Stimulated activated CD4-positive, alpha-beta T cell treated with anti-CD3 and anti-CD28 coated beads, Interleukin-4, amount 100 ng/mL, for 4 hours (primary cell): ENCODE measurements at regions not wholly inside any gene's neighbourhood (a gene's known extent, or its start where the extent isn't known, plus 50 kb on each side); places are given as distances from the start of the nearest gene placed in this dataset.
"Not testable (repeated sequence)": the region's sequence is repeated elsewhere in the genome, so short reads cannot be mapped to it uniquely, and the experiment has no call there.

ENCODE experiments used
- DNase-seq, 2 experiments: peaks; one replicate each; pipeline ENCODE4 v3.0.0-alpha.2; 2020

- DNase-seq, result no peak
Observed at GRCh38 chr11:134862587-134863195, 450.6 kb upstream of the B3GAT1 start.

- no peak for DNase-seq
Observed at GRCh38 chr11:134862105-134862502, 450.1 kb upstream of the B3GAT1 start.

GRCh38 chr11:134861490-134862104 is 449.6 kb upstream of the B3GAT1 start:
- no peak for DNase-seq

- no peak for DNase-seq
Observed at GRCh38 chr11:134858783-134859480, 446.9 kb upstream of the B3GAT1 start.

- no peak for DNase-seq
Observed at GRCh38 chr11:134857035-134857434, 445.0 kb upstream of the B3GAT1 start.

DNA sequence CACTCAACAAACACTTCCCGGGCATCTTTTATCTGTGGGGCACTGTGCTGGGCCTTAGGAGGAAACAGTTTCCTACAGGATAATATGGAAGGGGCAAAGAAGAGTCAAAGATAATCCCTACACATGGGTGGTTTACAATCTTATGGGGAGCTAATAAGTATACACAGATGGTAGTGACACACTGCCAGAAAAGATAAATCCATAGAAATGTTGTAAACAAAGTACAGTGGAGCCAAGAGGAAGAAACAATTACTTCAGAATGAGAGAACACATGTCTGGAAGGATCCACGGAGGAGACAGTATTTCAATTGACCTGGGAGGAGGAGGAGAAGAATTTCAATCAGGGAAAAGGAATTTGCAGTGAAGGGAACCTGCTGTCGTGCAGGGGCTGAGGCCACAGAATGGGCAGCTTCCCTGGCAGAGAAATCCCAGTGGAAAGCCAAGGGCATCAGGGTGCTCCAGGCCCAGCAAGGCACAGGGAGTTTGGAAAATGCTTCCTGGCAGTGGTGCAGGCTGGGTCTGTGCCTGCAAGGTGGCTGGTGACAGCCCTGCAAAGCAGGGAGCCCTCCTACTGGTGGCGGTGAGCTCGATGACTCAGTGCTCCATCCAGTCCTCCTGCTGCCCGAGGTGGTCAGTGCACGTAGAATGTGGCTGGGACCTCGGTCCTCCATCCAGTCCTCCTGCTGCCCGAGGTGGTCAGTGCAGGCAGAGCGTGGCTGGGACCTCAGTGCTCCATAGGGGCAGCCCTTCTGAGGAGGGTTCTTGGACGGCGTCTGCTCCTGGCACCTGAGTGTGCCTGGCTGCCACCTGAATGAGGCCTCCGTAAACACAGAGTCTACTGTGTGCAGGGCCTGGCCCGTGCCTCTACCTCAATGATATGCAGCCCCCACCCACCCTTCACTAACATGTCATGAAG is 444.3 kb upstream of the B3GAT1 start:
- DNase-seq, result no peak

DNA sequence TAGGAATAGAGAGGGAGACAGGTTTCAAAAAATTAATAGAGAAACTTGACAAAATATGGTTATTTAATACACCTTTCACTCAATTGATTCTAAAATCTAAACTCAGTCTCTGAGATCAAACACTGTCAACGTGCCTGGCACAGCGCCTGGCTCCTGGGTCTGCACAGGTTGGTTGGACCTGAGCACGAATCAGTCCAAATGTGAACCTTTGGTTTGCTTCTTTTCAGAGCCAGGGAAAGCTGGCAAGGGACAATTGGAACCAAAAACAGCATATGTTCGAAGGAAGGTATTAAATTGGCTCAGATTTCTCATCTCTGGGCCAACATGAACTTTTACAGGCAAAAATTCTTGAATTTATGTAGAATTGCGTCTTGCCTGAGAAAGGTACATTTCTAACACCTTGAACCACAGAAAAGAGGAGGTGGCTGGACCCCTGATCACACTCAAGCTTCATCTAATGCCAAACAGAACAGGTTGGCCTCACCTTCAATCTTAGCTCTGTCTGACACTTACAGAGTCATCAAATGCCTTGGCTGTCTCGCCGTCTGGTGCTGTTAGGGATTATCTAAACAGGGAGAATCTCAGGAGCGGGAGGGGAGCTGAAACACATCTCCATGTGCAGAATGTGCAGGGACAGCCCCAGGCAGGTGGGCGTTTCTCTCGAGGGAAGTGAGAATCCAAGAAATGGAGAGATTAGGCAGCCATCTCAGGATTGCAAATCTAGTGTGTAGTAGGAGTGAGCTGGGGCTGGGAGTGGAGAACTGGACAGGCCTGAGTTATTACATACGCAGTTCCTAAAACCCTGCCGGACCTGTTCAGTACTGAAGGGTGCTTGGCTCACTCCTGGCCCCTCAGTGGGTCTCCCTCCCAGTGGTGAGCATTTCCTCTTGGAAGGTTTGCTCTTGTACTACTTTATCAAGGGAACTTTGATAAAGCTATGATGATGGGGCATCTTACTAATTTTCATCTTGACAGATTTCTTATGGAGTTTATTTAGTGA is 442.2 kb upstream of the B3GAT1 start:
- DNase-seq, result no peak

GRCh38 chr11:134851503-134852224 is 439.6 kb upstream of the B3GAT1 start:
- DNase-seq, result not testable (repeated sequence)

DNA sequence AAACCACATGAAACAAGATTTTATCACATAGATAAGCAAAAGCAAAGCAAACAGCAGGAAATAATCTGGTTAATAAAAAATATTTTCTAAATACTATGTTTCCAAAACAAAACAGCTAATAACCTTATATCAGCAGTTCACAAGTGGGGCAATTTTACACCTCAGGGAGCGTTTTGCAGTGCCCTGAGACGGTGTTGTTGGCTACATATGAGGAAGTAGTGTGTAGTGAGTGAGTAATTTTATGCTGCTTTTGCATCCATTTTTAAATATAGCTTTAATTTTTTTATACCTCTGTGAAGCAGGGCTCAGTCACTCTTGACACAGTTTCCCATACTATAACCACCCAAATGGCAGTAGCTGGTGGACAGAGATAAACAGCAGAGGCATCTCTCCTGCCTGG is 438.5 kb upstream of the B3GAT1 start:
- DNase-seq, result no peak

DNA sequence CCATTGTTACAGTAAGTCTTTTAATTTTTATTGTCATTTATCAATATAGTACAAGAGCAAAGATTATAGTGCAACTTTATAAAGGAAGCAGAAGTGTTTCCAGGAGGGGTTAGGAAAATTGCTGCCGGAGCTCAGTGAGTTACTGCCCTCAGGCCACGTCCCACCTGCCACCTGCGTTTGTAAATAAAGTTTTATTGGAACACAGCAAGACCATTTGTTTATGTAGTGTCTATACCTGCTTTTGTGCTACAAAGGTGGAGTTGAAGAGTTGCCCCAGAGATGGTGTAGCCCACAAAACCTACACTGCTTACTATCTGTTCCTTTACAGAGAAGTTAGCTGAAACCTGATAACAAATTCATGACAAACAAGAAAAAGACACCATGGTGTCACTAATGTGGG is 437.8 kb upstream of the B3GAT1 start:
- no peak for DNase-seq

DNA sequence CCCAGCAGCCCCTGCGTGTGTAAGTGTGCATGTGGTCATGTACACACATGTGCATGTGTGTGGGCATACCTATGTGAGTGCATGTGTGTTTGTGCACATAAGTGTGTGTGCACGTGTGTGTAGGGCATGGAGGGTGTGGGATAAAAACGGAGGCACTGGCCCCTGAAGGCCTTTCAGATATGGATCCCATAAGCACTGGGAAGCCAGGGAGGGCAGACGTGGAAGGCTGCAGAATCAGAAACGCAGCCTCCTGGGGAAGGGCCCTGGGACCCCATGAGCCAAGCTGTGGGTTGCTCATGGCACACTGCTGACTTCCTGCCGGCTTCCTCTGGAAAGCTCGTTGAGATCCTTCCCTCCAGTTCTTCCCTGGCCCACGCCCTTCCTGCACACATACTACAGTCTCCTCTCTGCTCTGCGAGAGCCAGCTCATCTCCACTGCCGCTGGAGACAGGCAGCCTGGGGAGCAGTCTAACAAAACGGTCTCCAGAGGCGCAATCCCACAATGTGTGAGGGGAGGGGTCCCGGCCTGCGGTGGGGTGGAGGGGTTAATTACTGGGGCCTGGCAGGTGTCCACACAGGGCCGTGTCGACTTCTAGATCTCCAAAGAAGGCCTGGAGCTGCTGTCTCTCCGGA is 435.2 kb upstream of the B3GAT1 start:
- no peak for DNase-seq

DNA sequence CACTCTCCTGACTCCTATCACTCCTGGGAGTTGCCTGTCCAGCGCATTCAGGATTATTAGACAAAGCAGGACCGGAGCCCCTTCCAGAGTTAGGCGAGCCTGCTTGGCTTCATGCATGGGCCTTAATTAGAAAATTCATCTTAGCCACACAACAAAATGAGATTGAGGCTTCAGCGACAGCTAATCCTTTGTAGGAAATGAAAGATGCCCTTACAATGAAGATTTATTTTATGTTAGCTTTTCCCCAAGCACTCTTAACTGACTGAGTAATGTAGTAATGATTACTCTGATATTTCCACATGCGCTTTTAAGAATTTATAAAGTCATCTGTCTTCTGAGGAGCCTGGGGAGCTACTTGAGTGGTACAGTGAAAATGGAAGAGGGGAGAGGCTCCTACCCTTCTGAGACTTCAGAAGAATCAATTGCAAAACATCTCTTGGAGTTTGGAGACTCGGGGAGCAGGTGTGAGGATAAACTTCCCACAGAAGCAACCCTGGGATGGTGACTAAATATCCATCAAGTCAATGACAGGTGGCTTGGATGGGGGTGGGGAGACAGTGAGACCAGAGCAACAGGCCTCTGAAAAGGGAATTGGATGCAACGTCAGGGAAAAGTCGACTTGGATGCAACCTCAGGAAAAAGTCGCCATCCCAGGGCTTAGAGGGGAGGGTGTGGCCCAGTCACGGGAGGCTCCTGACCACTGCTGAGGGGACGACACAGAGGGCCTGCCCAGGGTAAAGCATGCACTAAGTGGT is 434.5 kb upstream of the B3GAT1 start:
- DNase-seq, result no peak

GRCh38 chr11:134845474-134846327 is 433.7 kb upstream of the B3GAT1 start:
- no peak for DNase-seq

DNA sequence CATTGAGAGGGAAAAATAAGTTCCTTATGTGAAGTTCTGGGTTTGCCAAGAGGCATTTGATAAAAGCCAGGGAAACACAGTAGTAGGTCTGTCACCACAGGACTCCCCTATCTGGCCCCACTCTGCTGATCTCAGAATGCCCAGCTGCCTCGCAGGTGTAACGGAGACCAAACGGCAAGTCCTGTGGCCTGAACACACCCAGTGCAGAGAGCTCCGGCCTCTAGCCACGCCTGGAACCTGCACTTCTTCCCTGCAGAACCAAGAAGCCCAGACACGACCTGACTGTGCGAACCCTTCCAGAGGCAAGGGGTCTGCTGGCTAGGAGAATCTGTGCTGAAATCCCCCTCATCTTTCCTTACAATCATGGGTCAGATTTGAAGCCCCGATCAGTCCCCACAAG is 432.8 kb upstream of the B3GAT1 start:
- no peak for DNase-seq

- no peak for DNase-seq
Observed at GRCh38 chr11:134843735-134844134, 431.7 kb upstream of the B3GAT1 start.

DNA sequence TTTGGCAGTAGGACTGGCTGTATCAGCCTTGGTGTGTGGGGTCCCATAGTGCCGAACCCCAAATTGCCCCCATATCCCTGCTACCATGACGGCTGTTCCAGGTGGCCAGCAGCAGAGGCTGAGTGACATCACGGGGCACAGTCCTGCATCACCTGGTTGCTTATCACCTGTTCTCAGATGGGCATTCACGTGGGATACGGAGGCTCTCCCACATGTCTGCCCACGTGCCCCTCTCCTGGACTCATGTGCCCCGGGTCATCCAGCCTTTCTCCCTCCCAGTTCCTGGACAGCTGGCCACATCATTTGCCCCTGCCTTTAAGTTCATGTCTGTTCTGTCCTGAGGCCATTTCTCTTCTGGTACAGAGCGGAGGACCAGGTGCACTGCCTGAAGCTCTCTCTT is 431.0 kb upstream of the B3GAT1 start:
- DNase-seq, result no peak

GRCh38 chr11:134841972-134842371 is 429.9 kb upstream of the B3GAT1 start:
- DNase-seq, result no peak

GRCh38 chr11:134841411-134841810 is 429.4 kb upstream of the B3GAT1 start:
- DNase-seq, result no peak

GRCh38 chr11:134840945-134841344 is 428.9 kb upstream of the B3GAT1 start:
- DNase-seq, result no peak
